Left ventricle myocardium inferior (tissue), 1 donor: ENCODE measurements at regions not wholly inside any gene's neighbourhood (a gene's known extent, or its start where the extent isn't known, plus 50 kb on each side); places are given as distances from the start of the nearest gene placed in this dataset.
A peak's percentile ranks its signal among the peaks of the same experiment; 100 is the strongest.

Experiments
- DNase-seq: peaks from one replicate; pipeline ENCODE4 v3.0.0-alpha.2; 2020
- H3K27ac ChIP-seq: fragments of 200-600 bp; replicated peaks from 2 replicates; pipeline ENCODE4 v1.8.0; 2021
- H3K27me3 ChIP-seq: fragments of 200-600 bp; 2 replicates; pipeline ENCODE4 v1.8.0; 2021; ENCODE audit warnings: low read depth
- H3K36me3 ChIP-seq: fragments of 200-600 bp; 2 replicates; pipeline ENCODE4 v1.8.0; 2021
- H3K4me1 ChIP-seq: fragments of 200-600 bp; 2 replicates; pipeline ENCODE4 v1.8.0; 2021
- H3K4me3 ChIP-seq: fragments of 200-600 bp; 2 replicates; pipeline ENCODE4 v1.8.0; 2021; ENCODE audit warnings: mild to moderate bottlenecking, moderate library complexity
- H3K9me3 ChIP-seq: fragments of 200-600 bp; replicated peaks from 2 replicates; pipeline ENCODE4 v1.8.0; 2021
- CTCF ChIP-seq: fragments of 200-600 bp; IDR thresholded peaks from 2 replicates; pipeline ENCODE4 v1.8.0; 2021; ENCODE audit warnings: antibody characterized with exemption, mild to moderate bottlenecking, borderline replicate concordance
- intact Hi-C: fragments of 100-400 bp; cut with micrococcal nuclease; formaldehyde crosslinking; loops from one replicate; pipeline ENCODE4 v1.11.0; 2022
- donor health status: DM: no; HTN: yes; CAD: no; lungs with severe emphysema.

GRCh38 chr3:152120601-152121269 is 148.0 kb upstream of the MBNL1 start:
- Histone ChIP-seq H3K9me3 (peaks cover 12% of the 10 kb centered on the region), H3K4me3 (no peak overlapping the region), H3K36me3 (no peaks in the 10 kb centered on the region), H3K27ac (peak overlapping the region; percentile 15), H3K27me3 (no peaks in the 10 kb centered on the region), H3K4me1 (no peaks in the 10 kb centered on the region)
- intact Hi-C loops, result no loop called here
- TF ChIP-seq CTCF, result no peak
- DNase-seq, result no peak

- Histone ChIP-seq H3K4me1 (no peaks in the 10 kb centered on the region), H3K9me3 (peaks cover 10% of the 10 kb centered on the region), H3K36me3 (no peaks in the 10 kb centered on the region), H3K27me3 (no peaks in the 10 kb centered on the region), H3K27ac (peak overlapping the region; percentile 15), H3K4me3 (no peak overlapping the region)
- intact Hi-C loops, result no loop called here
- no peak for TF ChIP-seq CTCF
- DNase-seq, result no peak
Measured at GRCh38 chr3:152121270-152121636, 147.5 kb upstream of the MBNL1 start.

- H3K9me3 ChIP-seq, result no peaks in the 10 kb centered on the region
- no peaks in the 10 kb centered on the region for H3K36me3 ChIP-seq
- H3K27me3 ChIP-seq, result no peaks in the 10 kb centered on the region
- H3K4me1 ChIP-seq, result no peaks in the 10 kb centered on the region
- TF ChIP-seq CTCF, result no peak
- intact Hi-C loops, result no loop called here
- no peak for DNase-seq
- H3K4me3 ChIP-seq, result no peak overlapping the region
- no peak overlapping the region for H3K27ac ChIP-seq
Measured at GRCh38 chr3:152122851-152123250, 145.9 kb upstream of the MBNL1 start.

- Histone ChIP-seq H3K27me3 (no peaks in the 10 kb centered on the region), H3K4me1 (no peaks in the 10 kb centered on the region), H3K27ac (no peak overlapping the region), H3K9me3 (no peaks in the 10 kb centered on the region), H3K4me3 (no peak overlapping the region), H3K36me3 (no peaks in the 10 kb centered on the region)
- TF ChIP-seq CTCF, result no peak
- intact Hi-C loops, result no loop called here
- no peak for DNase-seq
Measured at GRCh38 chr3:152123457-152123856, 145.3 kb upstream of the MBNL1 start.

GRCh38 chr3:152126260-152126659 is 142.5 kb upstream of the MBNL1 start:
- H3K4me1 ChIP-seq, result no peaks in the 10 kb centered on the region
- H3K9me3 ChIP-seq, result no peaks in the 10 kb centered on the region
- intact Hi-C loops, result no loop called here
- no peak for TF ChIP-seq CTCF
- H3K27ac ChIP-seq, result no peak overlapping the region
- no peaks in the 10 kb centered on the region for H3K27me3 ChIP-seq
- H3K4me3 ChIP-seq, result no peak overlapping the region
- H3K36me3 ChIP-seq, result no peaks in the 10 kb centered on the region
- DNase-seq, result no peak
